ENCODE measurements at regions not wholly inside any gene's neighbourhood (a gene's known extent, or its start where the extent isn't known, plus 50 kb on each side); places are given as distances from the start of the nearest gene placed in this dataset.

DNA sequence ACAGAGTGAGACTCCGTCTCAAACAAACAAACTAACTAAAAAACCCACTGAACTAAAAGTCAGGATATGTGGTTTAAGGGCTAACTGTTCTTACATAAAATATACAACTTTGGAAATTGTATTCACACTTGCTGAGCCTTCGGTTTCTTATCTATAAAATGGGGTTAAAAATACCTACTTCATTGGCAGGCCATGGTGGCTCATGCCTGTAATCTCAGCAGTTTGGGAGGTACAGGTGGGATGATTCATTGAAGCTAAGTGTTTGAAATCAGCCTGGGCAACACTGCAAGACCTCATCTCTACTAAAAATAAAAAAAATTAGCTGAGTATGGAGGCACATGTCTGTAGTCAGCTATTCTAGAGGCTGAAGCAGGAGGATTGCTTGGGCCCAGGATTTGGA lies 115.4 kb upstream of the KLF6 start:
- TF ChIP-seq ZNF514 (tag by site-specific recombination; IDR thresholded peaks at IDR 0.05) = no peak
- TF ChIP-seq, protein P1, sequence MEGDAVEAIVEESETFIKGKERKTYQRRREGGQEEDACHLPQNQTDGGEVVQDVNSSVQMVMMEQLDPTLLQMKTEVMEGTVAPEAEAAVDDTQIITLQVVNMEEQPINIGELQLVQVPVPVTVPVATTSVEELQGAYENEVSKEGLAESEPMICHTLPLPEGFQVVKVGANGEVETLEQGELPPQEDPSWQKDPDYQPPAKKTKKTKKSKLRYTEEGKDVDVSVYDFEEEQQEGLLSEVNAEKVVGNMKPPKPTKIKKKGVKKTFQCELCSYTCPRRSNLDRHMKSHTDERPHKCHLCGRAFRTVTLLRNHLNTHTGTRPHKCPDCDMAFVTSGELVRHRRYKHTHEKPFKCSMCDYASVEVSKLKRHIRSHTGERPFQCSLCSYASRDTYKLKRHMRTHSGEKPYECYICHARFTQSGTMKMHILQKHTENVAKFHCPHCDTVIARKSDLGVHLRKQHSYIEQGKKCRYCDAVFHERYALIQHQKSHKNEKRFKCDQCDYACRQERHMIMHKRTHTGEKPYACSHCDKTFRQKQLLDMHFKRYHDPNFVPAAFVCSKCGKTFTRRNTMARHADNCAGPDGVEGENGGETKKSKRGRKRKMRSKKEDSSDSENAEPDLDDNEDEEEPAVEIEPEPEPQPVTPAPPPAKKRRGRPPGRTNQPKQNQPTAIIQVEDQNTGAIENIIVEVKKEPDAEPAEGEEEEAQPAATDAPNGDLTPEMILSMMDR (tag by site-specific recombination; IDR thresholded peaks at IDR 0.05) = no peak
- no peak for TF ChIP-seq ZNF16 (tag by site-specific recombination; IDR thresholded peaks at IDR 0.05; ENCODE audit: low read depth)
- no peak for TF ChIP-seq ZNF274 (IDR thresholded peaks at IDR 0.05; ENCODE audit: low read length)
- TF ChIP-seq ZNF274 (tag by site-specific recombination; IDR thresholded peaks at IDR 0.05; ENCODE audit: borderline replicate concordance) = no peak
- TF ChIP-seq HOXA7 (CRISPR knock-in tag; IDR thresholded peaks at IDR 0.05; ENCODE audit: borderline replicate concordance) = no peak
- TF ChIP-seq, protein P2, sequence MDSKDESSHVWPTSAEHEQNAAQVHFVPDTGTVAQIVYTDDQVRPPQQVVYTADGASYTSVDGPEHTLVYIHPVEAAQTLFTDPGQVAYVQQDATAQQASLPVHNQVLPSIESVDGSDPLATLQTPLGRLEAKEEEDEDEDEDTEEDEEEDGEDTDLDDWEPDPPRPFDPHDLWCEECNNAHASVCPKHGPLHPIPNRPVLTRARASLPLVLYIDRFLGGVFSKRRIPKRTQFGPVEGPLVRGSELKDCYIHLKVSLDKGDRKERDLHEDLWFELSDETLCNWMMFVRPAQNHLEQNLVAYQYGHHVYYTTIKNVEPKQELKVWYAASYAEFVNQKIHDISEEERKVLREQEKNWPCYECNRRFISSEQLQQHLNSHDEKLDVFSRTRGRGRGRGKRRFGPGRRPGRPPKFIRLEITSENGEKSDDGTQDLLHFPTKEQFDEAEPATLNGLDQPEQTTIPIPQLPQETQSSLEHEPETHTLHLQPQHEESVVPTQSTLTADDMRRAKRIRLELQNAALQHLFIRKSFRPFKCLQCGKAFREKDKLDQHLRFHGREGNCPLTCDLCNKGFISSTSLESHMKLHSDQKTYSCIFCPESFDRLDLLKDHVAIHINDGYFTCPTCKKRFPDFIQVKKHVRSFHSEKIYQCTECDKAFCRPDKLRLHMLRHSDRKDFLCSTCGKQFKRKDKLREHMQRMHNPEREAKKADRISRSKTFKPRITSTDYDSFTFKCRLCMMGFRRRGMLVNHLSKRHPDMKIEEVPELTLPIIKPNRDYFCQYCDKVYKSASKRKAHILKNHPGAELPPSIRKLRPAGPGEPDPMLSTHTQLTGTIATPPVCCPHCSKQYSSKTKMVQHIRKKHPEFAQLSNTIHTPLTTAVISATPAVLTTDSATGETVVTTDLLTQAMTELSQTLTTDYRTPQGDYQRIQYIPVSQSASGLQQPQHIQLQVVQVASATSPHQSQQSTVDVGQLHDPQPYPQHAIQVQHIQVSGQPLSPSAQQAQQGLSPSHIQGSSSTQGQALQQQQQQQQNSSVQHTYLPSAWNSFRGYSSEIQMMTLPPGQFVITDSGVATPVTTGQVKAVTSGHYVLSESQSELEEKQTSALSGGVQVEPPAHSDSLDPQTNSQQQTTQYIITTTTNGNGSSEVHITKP (tag by site-specific recombination; IDR thresholded peaks at IDR 0.05) = no peak
- TF ChIP-seq ZNF510 (tag by site-specific recombination; IDR thresholded peaks at IDR 0.05; ENCODE audit: insufficient replicate concordance) = no peak
